NCI-H2171 treated with DMSO at 0.1 percent for 48 hours (cell line): ENCODE measurements at regions not wholly inside any gene's neighbourhood (a gene's known extent, or its start where the extent isn't known, plus 50 kb on each side); places are given as distances from the start of the nearest gene placed in this dataset.
"Not testable (repeated sequence)": the region's sequence is repeated elsewhere in the genome, so short reads cannot be mapped to it uniquely, and the experiment has no call there.

Experiments
- DNase-seq: peaks from one replicate; lab custom pipeline; 2025; lab: John Stamatoyannopoulos, UW

DNA sequence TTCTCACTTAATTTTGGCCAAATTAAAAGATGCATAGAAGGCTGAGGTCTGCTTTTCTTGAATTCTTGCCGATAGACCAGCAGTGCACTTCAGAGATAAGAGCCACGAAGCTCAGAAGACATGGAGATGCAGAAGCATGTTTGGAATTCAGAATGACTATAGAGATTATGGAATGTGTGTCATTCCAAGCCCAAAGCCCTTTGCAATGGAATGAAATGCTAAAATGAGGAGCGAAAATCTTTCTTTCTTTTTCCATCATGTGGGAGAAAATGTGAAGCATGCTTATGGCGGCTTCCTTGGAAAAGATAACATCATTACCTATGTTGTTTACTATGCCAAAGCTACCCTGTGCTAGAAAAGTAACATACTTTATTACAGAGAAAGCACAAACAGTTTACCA, 257.0 kb upstream of the RNF32 start:
- DNase-seq: no peak

DNA sequence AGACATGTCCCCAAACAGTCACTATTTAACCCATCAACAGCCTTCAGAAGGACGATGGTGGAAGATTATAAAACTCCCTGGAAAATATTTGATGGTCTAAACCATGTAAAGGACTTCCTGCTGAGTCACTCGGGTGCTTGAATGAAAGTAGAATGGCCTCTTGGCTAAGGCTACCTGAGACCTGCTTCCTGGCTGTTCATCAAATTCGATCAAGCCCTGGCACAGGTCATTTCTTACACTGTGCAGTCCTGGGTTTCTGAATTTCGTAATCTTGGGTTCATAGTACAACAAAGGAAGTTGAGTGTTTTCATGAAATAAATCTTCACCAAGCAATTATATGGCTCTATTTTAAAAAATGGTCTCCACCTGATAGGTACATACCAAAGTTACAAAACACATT, 260.3 kb upstream of the RNF32 start:
- no peak for DNase-seq

DNA sequence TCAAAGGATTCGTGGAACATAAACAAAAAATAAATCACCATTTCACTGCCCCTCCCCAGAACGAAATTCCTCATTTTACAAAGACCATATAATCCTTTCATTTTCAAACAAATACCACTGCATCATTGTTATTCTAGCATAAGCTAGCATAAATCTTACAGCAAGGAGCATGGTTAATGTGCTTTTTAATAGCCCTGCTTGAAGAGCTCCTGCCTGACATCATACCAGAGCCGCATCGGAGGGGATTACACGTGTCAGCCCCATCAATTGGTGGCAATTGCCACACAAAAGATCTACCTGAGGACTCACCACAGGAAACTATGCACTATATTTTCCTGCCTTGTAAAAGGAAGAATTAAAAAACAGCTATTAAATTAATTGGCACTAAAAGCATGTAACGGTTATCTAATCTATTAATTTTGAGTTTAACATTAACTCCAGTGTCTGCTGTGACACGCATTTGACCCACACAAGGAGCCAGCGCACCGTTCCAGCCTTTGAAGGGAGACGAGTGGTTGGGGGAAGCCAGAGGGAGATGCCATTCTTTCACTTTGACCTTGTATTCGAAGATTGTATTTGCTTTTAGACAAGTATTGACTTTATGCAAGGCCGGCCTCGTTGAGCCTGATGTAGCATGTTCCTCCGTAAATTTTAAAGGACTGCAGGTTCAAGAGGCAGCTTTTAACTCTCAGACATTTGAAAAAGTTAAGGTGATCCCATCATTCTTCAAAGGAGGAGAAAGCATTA, 261.1 kb upstream of the RNF32 start:
- no peak for DNase-seq

DNA sequence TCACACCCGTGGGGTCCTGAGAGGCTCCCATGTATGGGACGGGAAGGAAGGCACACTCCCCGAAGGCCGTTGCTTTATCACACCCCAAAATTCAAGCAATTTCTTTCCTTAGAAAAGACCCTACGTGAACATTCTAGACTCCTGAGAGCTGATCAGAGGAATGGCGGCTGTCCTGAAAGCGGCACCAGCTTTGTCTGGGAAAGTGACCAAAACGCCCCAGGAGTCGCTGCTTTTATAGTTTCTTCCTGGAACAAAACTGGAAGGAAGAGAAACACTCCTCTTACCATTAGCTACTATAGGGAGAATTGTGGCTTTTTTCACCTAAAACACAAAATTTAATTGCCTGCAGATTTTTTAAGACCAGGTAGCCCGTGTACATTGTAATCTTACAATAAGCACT, 261.8 kb upstream of the RNF32 start:
- DNase-seq: no peak

DNA sequence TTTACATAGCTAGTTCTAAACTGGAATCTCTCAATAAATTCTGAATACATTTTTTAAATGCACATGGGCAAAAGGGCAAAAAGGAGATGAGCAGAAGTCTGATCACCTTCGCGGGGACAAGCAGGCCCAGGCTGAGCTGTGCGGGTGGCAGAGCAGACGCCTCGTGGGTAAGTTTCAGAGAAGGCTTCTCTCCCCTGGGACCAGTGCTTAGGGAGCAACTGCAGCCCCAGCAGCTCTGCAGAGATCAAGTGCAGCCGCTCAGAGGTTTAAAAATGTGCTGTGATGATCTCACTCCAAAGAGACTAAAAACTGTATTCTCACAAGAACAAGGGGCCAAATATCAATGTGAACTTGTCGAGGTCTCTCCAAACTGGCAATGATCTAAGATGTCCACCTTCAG, 264.3 kb upstream of the RNF32 start:
- peak; percentile 92 for DNase-seq

DNA sequence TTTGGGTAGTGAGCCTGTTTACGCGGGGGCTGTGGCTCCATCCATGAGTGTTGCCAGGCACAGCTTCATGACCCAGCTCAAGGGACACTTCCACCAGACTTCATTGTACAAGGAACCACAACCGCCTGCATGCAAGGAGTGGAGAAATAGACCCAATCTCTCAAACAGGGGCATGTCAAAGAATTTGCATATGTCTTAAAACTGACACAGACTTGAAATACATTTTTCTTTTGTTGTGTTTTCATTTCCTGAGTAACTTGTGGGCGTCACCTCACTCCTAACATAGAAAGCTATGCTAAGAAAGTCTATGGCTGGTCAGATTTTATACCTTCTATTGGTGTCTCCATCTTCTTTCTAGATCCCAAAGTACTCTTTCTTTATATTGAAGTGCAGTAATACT, 266.2 kb upstream of the RNF32 start:
- no peak for DNase-seq

DNA sequence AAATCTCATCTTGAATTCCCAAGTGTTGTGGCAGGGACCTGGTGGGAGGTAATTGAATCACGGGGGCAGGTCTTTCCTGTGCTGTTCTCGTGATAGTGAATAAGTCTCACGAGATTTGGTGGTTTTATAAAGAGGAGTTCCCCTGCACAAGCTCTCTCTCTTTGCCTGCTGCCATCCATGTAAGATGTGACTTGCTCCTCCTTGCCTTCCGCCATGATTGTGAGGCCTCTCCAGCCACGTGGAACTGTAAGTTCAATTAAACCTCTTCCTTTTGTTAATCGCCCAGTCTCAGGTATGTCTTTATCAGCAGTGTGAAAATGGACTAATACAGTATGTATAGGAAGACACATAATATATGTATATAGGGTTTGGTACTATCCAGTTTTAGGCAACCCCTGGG, 270.6 kb upstream of the RNF32 start:
- not testable (repeated sequence) for DNase-seq

DNA sequence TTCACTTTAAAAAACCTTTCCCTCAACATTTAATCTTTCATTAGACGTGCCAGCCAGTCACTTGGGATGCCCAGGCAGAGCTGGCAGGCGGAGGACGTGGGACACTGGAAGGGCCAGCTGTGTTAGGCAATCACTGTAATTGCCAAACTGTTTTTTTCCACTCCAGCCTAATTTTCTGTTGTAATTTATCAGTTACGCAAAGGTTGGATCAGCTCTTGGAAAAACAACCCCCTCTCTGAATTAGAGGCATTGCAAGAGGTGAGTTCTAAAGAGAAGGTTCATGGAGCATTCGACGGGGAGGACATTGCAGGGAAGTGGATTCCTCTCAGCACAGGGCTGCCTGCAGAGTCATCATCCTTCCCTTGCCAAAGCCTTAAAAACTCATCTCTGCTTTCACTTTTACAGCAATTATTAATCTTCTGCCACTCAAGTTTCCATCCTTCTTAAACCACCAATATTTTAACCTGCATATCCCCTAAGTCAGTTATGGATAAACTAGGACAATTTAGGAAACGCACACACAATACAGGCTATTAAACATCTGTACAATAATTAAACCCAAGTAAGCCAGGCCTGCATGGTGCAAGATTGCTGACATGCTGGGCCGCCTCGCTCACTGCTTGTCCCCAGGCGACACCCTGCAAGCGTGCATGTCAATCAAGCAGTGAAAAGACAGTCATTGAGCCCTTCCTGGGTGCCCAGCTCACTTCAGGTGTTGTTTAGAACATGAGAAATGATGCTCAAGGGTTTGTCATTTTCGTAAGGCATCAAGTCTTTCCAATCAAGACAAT, 272.3 kb upstream of the RNF32 start:
- DNase-seq: no peak

DNA sequence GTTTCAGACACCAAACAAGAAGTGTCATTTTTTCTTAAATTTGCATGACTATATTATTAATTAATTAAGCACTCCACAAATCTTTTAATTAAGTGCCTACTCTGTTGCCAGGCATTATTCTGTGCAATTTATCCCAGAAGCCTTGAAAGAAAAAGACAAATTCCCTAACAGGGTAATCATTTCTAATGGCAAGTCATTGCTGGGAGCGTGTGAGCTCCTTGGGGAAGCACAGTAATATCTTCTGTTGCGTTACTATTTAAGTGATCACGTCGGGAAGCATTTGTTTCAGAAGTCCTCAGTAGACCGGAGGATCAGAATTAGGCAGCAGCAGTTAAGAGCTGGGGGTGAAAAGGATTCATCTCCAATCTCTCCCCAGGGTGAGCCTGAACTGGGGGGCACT, 276.8 kb upstream of the RNF32 start:
- DNase-seq: no peak

DNA sequence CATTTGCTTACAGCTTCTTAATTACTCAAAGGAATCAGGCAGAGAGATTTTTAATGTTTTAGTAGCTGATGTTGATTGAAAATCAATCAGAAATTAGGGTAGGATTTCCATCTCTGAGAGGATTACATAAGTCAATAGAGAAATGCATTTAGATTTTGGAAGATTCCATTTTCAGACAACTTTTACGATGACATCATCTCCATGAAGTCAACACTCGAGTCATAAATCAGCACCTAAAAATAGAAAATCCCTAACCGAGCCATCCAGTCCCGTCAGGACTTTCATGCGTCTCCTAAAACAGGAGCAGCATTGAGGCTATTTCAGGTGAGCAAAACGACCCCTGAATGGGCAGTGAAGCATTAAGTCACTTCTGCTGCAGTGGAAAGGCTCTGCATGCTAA, 279.7 kb upstream of the RNF32 start:
- no peak for DNase-seq

DNA sequence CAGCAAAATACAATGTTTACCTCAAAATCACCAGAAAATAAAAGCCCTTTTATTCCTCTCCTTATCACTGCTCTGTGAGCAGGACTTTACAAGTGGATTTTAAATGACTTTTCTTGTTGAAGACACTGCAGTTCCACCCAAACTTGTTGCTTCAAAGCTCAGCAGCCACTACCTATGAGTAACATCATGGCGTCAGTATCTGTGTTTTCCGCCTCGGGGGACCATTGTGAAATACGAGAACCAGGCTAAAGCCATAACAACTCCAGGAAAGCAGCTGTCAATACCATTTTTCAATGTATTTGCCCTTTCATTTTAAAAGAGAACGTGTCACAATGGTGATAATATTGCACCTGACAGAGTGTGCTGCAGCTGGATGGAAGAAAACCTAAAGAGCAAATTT, 284.0 kb upstream of the RNF32 start:
- peak; percentile 88 for DNase-seq

DNA sequence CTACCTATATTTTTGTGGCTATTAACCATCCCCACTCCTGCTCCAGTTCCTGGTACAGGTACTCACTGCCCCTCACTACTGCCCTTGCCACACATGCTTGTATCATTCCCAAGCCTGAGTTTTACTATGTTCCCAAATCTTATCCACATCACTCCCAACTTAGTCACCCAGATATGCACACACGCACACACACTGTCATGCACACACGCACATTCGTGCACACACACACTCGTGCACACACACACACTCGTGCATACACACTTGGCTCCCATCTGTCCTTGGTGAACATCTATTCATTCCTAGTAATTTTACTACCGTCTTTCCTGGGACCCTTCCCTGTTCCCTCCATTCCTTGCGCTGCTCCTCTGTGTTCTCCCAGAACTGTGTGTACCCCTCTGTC, 287.2 kb upstream of the RNF32 start:
- DNase-seq: no peak

DNA sequence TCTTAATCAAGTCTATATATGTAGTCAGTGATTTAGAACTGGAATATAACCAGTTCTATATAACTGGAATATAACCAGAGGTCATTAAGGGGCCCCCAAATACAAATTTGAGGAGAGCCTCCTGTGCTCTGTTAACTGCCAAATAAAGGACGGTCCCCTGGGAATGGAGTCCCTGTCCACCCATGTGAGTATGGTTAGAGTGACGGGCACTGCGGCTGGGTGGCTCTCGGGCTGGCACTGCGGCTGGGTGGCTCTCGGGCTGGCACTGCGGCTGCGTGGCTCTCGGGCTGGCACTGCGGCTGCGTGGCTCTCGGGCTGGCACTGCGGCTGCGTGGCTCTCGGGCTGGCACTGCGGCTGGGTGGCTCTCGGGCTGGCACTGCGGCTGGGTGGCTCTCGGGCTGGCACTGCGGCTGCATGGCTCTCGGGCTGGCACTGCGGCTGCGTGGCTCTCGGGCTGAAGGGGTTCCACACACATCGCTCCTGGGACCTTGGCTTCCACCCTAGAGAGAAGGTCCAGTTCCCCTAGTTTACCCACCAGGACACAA, 292.8 kb upstream of the RNF32 start:
- DNase-seq: not testable (repeated sequence)

DNA sequence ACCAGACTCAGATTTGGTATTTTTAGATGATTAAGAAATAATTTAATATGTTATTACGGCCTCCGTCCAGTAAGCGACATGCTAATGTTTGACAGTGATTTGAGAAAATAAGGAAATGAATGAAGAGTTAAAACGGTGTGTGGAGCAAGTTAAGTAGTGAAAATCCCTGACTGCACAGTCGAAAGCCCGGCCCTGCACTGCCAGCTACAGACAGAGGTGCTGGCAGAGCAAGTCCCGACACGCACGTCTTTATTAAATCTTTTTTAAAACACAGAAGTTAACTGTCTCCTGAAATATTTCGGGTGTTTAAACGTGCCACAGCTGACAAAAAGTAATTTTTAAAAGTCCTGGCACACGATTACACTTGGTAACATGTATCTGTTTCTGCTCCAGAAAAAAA, 293.4 kb upstream of the RNF32 start:
- DNase-seq: no peak

DNA sequence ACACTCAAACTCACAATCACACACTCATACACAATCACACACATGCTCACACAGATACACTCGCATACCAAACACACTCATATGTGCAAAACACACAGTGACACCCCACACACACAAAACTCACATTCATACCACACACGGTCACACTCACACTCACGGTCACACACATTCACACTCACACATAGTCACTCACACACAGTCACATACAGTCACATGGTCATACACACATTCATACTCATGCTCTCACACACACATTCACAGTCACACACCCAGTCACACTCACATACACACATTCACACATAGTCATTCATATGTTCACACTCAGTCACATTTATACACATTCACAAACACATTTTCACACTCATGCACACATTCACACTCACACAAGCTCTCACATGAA, 296.0 kb upstream of the RNF32 start:
- no peak for DNase-seq

DNA sequence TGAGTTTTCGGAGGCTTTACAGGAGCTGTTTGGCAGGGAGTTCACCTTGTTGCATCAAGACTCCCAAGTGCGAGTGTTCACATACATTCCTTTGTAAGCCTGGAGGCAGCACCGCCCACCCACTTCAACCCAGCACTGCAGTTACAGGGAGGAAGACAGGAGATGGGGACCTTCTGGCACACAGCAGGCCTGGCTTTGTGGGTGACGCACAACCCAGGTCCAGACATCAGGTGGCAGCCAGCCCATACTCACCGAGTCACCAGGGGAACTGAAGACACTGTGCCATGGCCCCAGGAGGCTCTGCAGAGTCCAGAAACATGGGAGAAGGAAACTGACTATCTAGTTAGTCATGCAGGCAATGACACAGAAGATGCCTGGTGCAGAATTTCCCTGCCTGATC, 305.9 kb upstream of the RNF32 start:
- no peak for DNase-seq

DNA sequence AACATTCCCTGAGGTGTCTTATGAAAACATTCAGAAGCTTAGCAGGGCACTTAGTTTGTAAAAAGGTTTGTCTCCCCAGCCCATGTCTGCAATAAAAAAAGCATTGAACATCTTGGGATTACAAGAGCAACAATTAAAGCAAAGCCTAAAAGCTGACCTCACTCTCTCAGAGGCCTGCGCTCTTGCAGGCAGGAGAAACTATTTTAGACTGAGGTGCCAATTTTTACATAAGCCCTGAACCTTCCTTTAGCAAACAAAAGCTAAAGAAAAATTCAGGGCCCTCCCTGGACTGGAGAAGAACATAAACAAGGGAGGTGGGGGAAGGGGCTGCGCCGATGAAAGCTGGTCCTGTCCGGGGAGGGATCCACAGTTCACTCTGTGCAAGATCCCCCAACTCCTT, 312.7 kb upstream of the RNF32 start:
- DNase-seq: no peak

DNA sequence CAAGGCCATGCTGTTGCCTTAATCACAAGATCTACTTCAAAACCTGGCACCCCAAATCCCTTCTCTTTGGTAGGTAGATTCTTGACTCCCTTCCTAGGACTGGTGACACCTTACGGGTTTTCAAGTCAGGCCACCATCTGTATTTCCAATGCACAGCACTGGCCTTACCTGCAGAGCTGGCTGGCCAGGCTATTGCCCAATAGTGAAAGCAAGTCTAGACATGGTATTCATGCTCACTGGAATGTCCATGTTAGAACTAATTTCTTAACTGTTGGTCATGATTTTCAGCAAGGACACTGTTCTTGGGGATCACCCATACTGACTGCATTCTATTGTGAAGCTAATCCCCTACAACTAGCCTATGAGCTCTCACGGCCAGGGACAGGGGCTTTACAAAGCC, 313.1 kb upstream of the RNF32 start:
- DNase-seq: no peak

DNA sequence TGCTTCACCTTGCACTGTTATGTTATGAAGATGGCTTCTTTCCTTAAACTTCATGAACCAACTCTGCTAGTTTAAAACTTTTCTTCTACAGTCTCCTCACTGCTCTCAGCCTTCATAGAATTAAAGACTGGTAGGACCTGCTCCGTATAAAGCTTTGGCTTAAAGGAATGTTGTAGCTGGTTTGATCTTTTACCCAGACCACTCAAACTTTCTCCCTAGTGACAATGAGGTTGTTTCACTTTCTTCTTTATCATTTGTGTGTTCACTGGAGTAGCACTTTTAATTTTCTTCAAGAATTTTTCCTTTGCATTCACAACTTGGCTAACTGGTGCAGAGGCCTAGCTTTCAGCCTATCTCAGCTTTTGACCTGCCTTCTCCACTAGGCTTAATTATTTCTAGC, 316.4 kb upstream of the RNF32 start:
- no peak for DNase-seq

DNA sequence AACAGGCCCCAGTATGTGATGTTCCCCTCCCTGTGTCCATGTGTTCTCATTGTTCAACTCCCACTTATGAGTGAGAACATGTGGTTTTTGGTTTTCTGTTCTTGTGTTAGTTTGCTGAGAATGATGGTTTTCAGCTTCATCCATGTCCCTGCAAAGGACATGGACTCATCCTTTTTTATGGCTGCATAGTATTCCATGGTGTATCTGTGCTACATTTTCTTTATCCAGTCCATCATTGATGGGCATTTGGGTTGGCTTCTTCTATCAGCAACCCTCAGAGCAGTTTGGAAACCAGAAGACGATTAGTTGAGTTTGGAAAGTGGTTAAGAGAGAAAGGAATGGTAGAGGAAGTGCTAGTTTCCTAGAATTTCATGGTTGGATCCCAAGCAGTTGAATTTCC, 319.1 kb upstream of the RNF32 start:
- not testable (repeated sequence) for DNase-seq

DNA sequence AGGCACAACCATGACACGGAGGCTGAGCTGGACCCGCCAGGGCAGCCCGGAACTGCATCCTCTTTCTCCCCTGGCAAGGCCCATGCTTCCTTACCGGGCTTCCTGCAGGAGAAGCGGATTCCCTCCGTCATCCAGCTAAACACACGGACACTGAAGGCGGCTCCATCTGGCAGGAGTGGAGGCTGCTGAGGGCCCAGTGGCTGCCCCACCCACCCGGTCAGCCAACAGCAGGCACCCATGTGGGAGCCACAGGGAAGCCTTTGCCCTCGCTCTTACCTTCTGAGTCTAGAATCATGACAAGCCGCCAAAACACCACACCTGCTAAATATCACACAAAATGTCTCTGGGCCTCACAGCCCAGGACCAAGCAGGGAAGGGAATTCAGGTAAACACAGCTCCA, 321.6 kb upstream of the RNF32 start:
- no peak for DNase-seq

DNA sequence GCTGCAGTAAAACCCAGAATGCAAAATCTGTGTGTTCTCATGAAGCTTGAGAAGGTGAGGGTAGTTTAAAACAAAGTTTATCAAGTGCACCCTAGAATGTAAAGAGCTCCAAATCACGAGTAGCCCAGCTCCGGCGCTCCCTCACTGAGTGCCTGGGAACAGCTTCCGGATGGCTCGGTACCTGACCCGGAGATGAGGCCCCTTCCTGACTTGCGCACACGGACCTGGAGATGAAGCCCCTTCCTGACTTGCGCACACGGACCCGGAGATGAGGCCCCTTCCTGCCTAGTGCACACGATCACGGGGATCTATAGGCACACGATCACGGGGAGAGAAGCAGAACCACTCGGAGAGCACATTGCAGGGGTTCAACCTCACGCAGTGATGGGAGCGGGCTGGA, 322.1 kb upstream of the RNF32 start:
- DNase-seq: no peak

DNA sequence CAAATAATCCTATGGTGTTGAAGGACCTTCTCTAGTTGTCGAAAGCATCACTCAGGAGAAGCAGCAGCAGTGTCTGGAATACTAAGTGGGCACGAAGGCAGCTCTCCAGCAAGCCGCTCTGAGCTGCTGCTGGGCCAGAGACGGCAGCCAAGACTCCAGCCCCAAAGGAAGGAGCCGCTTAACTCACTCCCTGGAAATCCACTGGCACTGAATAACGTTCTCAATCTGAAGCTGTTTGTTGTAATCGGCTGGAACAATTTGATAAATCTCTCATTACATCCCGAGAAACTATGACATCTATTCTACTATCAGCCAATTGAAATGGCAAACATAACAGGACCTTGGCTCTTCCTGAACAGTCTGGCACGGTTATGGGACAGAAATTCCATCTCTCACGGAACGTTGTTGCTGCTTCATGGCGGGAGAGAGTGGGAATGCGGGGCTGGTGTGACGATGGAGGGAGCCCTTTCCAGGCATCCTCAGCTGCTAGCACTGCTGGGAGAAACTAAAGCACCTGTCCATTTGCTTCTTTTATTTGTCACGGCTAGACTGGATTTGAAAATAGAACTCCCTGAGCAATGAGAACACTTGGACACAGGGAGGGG, 331.5 kb upstream of the RNF32 start:
- DNase-seq: no peak
